Liver (tissue), 8 donors: ENCODE measurements at regions not wholly inside any gene's neighbourhood (a gene's known extent, or its start where the extent isn't known, plus 50 kb on each side); places are given as distances from the start of the nearest gene placed in this dataset.

Source experiments
- DNase-seq: peaks from one replicate; pipeline ENCODE4 v3.0.0-alpha.2; 2017; ENCODE audit warnings: low spot score
- H3K27ac ChIP-seq, 2 donors: one replicate each; pipeline ENCODE4 v1.7.0; 2013; ENCODE audit warnings: inconsistent platforms in 2 of 2, low read length in 2 of 2, control low read depth in 1 of 2, low read depth in 1 of 2, mild to moderate bottlenecking in 1 of 2
- H3K27me3 ChIP-seq, 4 donors: one replicate each; pipeline versions ENCODE4 v1.6.1 to v1.7.0; 2013; ENCODE audit warnings: low read length in 3 of 4, inconsistent platforms in 1 of 4, mild to moderate bottlenecking in 1 of 4, moderate library complexity in 1 of 4; ENCODE audit not compliant: control insufficient read depth in 4 of 4, insufficient read depth in 4 of 4
- H3K36me3 ChIP-seq, 4 donors: one replicate each; pipeline versions ENCODE4 v1.6.1 to v1.7.0; 2013; ENCODE audit warnings: low read length in 3 of 4, mild to moderate bottlenecking in 3 of 4, low read depth in 1 of 4, moderate library complexity in 1 of 4; ENCODE audit not compliant: control insufficient read depth in 4 of 4, insufficient read depth in 3 of 4
- H3K4me1 ChIP-seq, 4 donors: one replicate each; pipeline versions ENCODE4 v1.6.1 to v1.7.0; 2013; ENCODE audit warnings: low read length in 3 of 4, mild to moderate bottlenecking in 3 of 4, moderate library complexity in 1 of 4; ENCODE audit not compliant: control insufficient read depth in 4 of 4, insufficient read depth in 4 of 4
- H3K4me3 ChIP-seq, 3 donors: one replicate each; pipeline versions ENCODE4 v1.6.1 to v1.7.0; 2013; ENCODE audit warnings: low read length in 3 of 3, control low read depth in 1 of 3, low read depth in 1 of 3, mild to moderate bottlenecking in 1 of 3
- H3K9ac ChIP-seq, 2 donors: one replicate each; pipeline ENCODE4 v1.7.0; 2013; ENCODE audit warnings: low read length in 2 of 2, mild to moderate bottlenecking in 2 of 2, moderate library complexity in 2 of 2, control low read depth in 1 of 2, low read depth in 1 of 2
- H3K9me3 ChIP-seq, 4 donors: one replicate each; pipeline versions ENCODE4 v1.6.1 to v1.7.0; 2013; ENCODE audit warnings: low read length in 3 of 4; ENCODE audit not compliant: control insufficient read depth in 4 of 4
- ATF3 ChIP-seq: IDR thresholded peaks from 2 replicates; pipeline ENCODE4 v1.6.1; 2016; ENCODE audit warnings: antibody characterized with exemption
- CTCF ChIP-seq: fragments of 150-350 bp; IDR thresholded peaks from 2 replicates; pipeline ENCODE4 v1.5.1; 2017; ENCODE audit warnings: improper control_type of control experiment, low read depth, low read length; ENCODE audit not compliant: missing input control
- FOXA1 ChIP-seq: IDR thresholded peaks from 2 replicates; pipeline ENCODE4 v1.6.1; 2016; ENCODE audit warnings: antibody characterized with exemption
- FOXA2 ChIP-seq: IDR thresholded peaks from 2 replicates; pipeline ENCODE4 v1.6.1; 2016; ENCODE audit warnings: antibody characterized with exemption
- GABPA ChIP-seq, 2 donors: IDR thresholded peaks in 1 of 2; conservative IDR thresholded peaks in 1 of 2; 2 replicates each; pipeline ENCODE4 v1.6.1; 2016; ENCODE audit warnings: antibody characterized with exemption in 2 of 2, mild to moderate bottlenecking in 1 of 2, moderate library complexity in 1 of 2
- HNF4A ChIP-seq, 2 donors: conservative IDR thresholded peaks; 2 replicates each; pipeline ENCODE4 v1.6.1; 2016; ENCODE audit warnings: antibody characterized with exemption in 2 of 2, mild to moderate bottlenecking in 2 of 2
- HNF4G ChIP-seq: IDR thresholded peaks from 2 replicates; pipeline ENCODE4 v1.6.1; 2016; ENCODE audit warnings: antibody characterized with exemption
- JUND ChIP-seq, 2 donors: IDR thresholded peaks; 2 replicates each; pipeline ENCODE4 v1.6.1; 2016; ENCODE audit warnings: antibody characterized with exemption in 2 of 2
- MAX ChIP-seq: IDR thresholded peaks from 2 replicates; pipeline ENCODE4 v1.6.1; 2016; ENCODE audit warnings: antibody characterized with exemption
- NR2F2 ChIP-seq: IDR thresholded peaks from 2 replicates; pipeline ENCODE4 v1.6.1; 2016; ENCODE audit warnings: antibody characterized with exemption
- RAD21 ChIP-seq, 2 donors: IDR thresholded peaks; 2 replicates each; pipeline ENCODE4 v1.6.1; 2016; ENCODE audit warnings: antibody characterized with exemption in 2 of 2, mild to moderate bottlenecking in 2 of 2
- REST ChIP-seq: IDR thresholded peaks from 2 replicates; pipeline ENCODE4 v1.6.1; 2016; ENCODE audit warnings: antibody characterized with exemption, mild to moderate bottlenecking
- SP1 ChIP-seq: IDR thresholded peaks from 2 replicates; pipeline ENCODE4 v1.6.1; 2018; ENCODE audit warnings: antibody characterized with exemption, mild to moderate bottlenecking
- TAF1 ChIP-seq: conservative IDR thresholded peaks from 2 replicates; pipeline ENCODE4 v1.6.1; 2016; ENCODE audit warnings: antibody characterized with exemption, mild to moderate bottlenecking
- YY1 ChIP-seq: IDR thresholded peaks from 2 replicates; pipeline ENCODE4 v1.6.1; 2016; ENCODE audit warnings: antibody characterized with exemption, mild to moderate bottlenecking
- ZBTB33 ChIP-seq: IDR thresholded peaks from 2 replicates; pipeline ENCODE4 v1.6.1; 2016; ENCODE audit warnings: antibody characterized with exemption
- WGBS: extraction: QIAGEN DNeasy Blood & Tissue Kit; methylation state at CpG from one replicate; pipeline ENCODE4 v1.1.7; 2013; 5-methylcytosine and 5-hydroxymethylcytosine counted together
- donor health status: healthy.
- donor health status: healthy.
- donor health status: healthy.
- donor health status: healthy.
- donor health status: healthy.

- no peak for DNase-seq
- H3K9me3 ChIP-seq: no peaks in the 10 kb centered on the region
These were observed 169.8 kb upstream of the FOXD3 start for GRCh38 chr1:63152572-63152971.

GRCh38 chr1:63155437-63155836, 166.9 kb upstream of the FOXD3 start:
- 57% methylated on average over 2 of the region's 2 CpGs for WGBS
- Histone ChIP-seq H3K4me3 (no peak overlapping the region), H3K9ac (no peak overlapping the region), H3K27ac (no peak overlapping the region), H3K9me3 (no peaks in the 10 kb centered on the region), H3K4me1 (no peaks in the 10 kb centered on the region), H3K27me3 (peaks cover 0 to 6% (median 0%) of the 10 kb centered on the region in 4 donors), H3K36me3 (no peaks in the 10 kb centered on the region)
- no peak for DNase-seq
- TF ChIP-seq SP1 (no peak), MAX (no peak), HNF4A (conservative IDR thresholded peaks at IDR 0.05) (no peak), FOXA1 (no peak), REST (no peak), ZBTB33 (no peak), FOXA2 (no peak), NR2F2 (no peak), JUND (IDR thresholded peaks at IDR 0.05) (no peak), HNF4G (no peak), YY1 (no peak), RAD21 (IDR thresholded peaks at IDR 0.05) (no peak), GABPA (IDR thresholded peaks at IDR 0.05 in 1 of 2, conservative IDR thresholded peaks at IDR 0.05 in 1 of 2) (no peak), ATF3 (no peak)

More at GRCh38 chr1:63152572-63152971, 169.8 kb upstream of the FOXD3 start:
- 55% methylated on average over 3 of the region's 3 CpGs for WGBS
- Histone ChIP-seq H3K4me1 (no peaks in the 10 kb centered on the region), H3K27me3 (peaks cover 0 to 12% (median 0%) of the 10 kb centered on the region in 4 donors), H3K4me3 (no peak overlapping the region), H3K36me3 (no peaks in the 10 kb centered on the region), H3K27ac (no peak overlapping the region), H3K9ac (no peak overlapping the region)
- no peak for TF ChIP-seq TAF1
- no peak for TF ChIP-seq RAD21 (IDR thresholded peaks at IDR 0.05)
- TF ChIP-seq CTCF: no peak
